Peyer's patch (tissue), 4 donors: ENCODE measurements at regions not wholly inside any gene's neighbourhood (a gene's known extent, or its start where the extent isn't known, plus 50 kb on each side); places are given as distances from the start of the nearest gene placed in this dataset.

Experiments used
- CTCF ChIP-seq, 6 experiments: fragments of 450-650 bp in 4 of 6; fragments of 200-600 bp in 2 of 6; sonication (generic) in 1 of 6; IDR thresholded peaks; one replicate each; pipeline ENCODE4 v1.5.1; 2017 to 2019; ENCODE audit warnings: antibody characterized with exemption in 6 of 6, mild to moderate bottlenecking in 3 of 6, moderate library complexity in 1 of 6
- POLR2A ChIP-seq, 2 donors: fragments of 450-650 bp; IDR thresholded peaks; one replicate each; pipeline ENCODE4 v1.5.1; 2017; ENCODE audit warnings: antibody characterized with exemption in 2 of 2, mild to moderate bottlenecking in 2 of 2, moderate library complexity in 2 of 2

GRCh38 chr3:166453478-166453877 is 616.3 kb upstream of the BCHE start:
- TF ChIP-seq CTCF (IDR thresholded peaks at IDR 0.05) (no peak), POLR2A (IDR thresholded peaks at IDR 0.05) (no peak)
